ENCODE measurements at regions not wholly inside any gene's neighbourhood (a gene's known extent, or its start where the extent isn't known, plus 50 kb on each side); places are given as distances from the start of the nearest gene placed in this dataset.

DNA sequence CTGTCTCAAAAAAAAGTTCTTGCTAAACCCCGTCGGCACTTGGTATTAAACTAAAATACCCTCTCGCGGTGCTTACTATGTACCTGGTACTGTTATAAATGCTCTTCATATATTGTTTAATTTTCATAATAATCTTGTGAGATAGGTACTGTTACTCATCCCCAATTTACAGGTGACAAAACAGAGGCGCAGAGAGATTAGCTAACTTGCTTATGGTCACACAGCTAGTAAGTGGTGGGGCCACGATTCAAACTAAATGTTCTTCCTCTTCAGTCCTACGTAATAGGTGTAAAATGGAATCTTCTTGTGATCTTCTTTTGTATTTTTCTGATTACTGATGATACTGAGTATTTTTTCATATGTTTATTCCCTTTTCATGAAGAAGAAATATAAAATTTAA, 51.3 kb downstream of the TET3 start:
- Histone ChIP-seq H3K36me3 (no peaks in the 10 kb centered on the region), H3K4me1 (peaks cover 0 to 45% (median 24%) of the 10 kb centered on the region in 4 donors), H3K27ac (no peak overlapping the region), H3K27me3 (no peaks in the 10 kb centered on the region), H3K4me3 (no peak overlapping the region), H3K9me3 (no peaks in the 10 kb centered on the region)
- DNase-seq (ENCODE audit: low spot score in 2 of 2) = no peak
- no peak for TF ChIP-seq EP300 (IDR thresholded peaks at IDR 0.05)
- TF ChIP-seq POLR2A (IDR thresholded peaks at IDR 0.05) = no peak
- TF ChIP-seq, protein P1, sequence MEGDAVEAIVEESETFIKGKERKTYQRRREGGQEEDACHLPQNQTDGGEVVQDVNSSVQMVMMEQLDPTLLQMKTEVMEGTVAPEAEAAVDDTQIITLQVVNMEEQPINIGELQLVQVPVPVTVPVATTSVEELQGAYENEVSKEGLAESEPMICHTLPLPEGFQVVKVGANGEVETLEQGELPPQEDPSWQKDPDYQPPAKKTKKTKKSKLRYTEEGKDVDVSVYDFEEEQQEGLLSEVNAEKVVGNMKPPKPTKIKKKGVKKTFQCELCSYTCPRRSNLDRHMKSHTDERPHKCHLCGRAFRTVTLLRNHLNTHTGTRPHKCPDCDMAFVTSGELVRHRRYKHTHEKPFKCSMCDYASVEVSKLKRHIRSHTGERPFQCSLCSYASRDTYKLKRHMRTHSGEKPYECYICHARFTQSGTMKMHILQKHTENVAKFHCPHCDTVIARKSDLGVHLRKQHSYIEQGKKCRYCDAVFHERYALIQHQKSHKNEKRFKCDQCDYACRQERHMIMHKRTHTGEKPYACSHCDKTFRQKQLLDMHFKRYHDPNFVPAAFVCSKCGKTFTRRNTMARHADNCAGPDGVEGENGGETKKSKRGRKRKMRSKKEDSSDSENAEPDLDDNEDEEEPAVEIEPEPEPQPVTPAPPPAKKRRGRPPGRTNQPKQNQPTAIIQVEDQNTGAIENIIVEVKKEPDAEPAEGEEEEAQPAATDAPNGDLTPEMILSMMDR (IDR thresholded peaks at IDR 0.05) = no peak
- WGBS, 2 donors = 91 to 94% methylated on average over 7 of the region's 7 CpGs

DNA sequence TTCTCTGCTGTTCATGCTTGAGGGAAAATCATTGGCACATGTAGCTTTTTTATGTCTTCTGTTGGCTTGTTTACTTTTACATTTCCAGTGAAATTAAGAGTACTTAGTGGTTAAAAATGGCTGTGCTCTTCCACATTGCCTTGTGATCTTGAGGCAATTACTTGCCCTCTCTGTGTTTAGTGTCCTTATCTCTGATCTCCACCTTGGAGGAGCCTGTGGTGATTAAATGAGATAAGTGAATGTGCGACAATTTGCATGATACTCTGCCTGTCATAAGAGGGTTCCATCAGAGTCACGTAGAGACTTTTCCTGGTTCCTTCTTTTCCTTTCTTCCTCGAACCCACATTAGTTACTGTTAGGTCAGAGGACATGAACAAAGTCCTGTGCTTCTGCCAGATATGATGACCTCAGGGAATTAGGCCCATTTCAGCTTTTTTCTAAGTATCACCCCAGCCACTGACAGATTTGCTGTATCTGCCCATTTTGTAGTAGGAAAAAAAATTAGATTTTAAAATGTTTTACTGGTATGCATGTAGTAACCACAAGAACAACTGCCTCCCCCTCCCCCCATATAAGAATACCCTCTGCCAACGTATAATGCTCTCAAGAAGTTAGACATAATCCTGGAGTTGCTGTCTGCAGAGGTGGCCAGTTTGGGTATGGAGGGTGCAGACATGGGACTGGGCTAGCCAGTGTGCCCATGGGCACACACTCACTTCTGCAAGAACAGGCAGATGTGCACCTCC, 51.9 kb downstream of the TET3 start:
- H3K9me3 ChIP-seq = no peaks in the 10 kb centered on the region
- no peaks in the 10 kb centered on the region for H3K36me3 ChIP-seq
- H3K4me1 ChIP-seq = peaks cover 0 to 40% (median 21%) of the 10 kb centered on the region in 4 donors
- H3K27ac ChIP-seq = no peak overlapping the region
- TF ChIP-seq EP300 (IDR thresholded peaks at IDR 0.05) = no peak
- TF ChIP-seq POLR2A (IDR thresholded peaks at IDR 0.05) = no peak
- TF ChIP-seq, protein P1 (IDR thresholded peaks at IDR 0.05) = no peak
- H3K4me3 ChIP-seq = no peak overlapping the region
- no peak for DNase-seq (ENCODE audit: low spot score in 2 of 2)
- no peaks in the 10 kb centered on the region for H3K27me3 ChIP-seq
- WGBS, 2 donors = 62 to 63% methylated on average over 4 of the region's 4 CpGs

DNA sequence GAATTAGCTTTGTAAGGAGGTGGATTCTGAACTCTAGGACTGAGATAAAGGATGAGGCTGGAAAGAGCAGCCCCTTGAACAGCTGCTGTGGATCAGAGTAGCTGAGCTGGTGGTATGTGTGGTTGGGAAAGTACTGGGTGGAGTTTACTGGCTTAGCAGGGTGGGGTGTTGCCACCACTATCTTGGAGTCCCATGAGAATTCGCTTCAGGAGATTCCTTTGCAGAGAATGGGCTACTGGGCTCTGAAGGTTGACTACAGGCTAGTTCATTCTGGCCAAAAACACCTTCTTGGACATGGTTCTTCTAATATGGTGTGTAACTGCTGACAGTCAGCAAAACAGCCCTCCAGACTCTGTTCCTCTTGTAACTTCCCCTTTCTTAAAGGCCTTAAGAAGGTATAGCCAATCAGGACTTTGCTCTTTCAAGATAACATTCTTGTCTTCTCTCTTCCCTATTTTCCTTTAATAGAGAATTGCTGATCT, 52.7 kb downstream of the TET3 start:
- WGBS, 2 donors = 76 to 94% methylated on average over 1 of the region's 1 CpG
- no peak for DNase-seq (ENCODE audit: low spot score in 2 of 2)

DNA sequence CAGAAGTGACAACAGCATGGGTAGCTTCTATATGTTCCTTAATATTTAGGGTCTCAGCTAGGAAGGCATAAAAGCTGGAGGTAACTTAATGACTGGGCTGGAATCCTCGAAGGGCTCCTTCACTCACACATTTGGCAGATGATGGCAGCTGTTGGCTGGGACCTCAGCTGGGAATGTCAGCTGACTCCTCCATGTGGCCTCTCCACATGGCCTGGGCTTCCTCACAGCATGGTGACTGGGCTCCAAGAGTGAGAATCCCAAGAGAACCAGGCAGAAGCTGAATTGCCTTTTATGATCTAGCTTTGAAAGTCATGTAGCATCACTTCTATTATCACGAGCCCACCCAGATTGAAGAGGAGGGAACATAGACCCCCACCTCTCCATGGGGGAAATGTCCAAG, 54.9 kb downstream of the TET3 start:
- Histone ChIP-seq H3K27ac (no peak overlapping the region), H3K4me1 (peaks cover 0 to 29% (median 6%) of the 10 kb centered on the region in 4 donors), H3K27me3 (no peaks in the 10 kb centered on the region), H3K36me3 (no peaks in the 10 kb centered on the region), H3K9me3 (no peaks in the 10 kb centered on the region), H3K4me3 (no peak overlapping the region)
- WGBS, 2 donors = 84 to 96% methylated on average over 2 of the region's 2 CpGs
- TF ChIP-seq EP300 (IDR thresholded peaks at IDR 0.05) = no peak
- no peak for TF ChIP-seq POLR2A (IDR thresholded peaks at IDR 0.05)
- TF ChIP-seq, protein P1 (IDR thresholded peaks at IDR 0.05) = no peak
- no peak for DNase-seq (ENCODE audit: low spot score in 2 of 2)

More for the DNA sequence above, 52.7 kb downstream of the TET3 start:
- H3K27ac ChIP-seq = peak overlapping the region in 1 of 4 donors; percentile 1
- TF ChIP-seq, protein P1 (IDR thresholded peaks at IDR 0.05) = no peak
- peak in 1 of 2 donors; percentile 45 for TF ChIP-seq EP300 (IDR thresholded peaks at IDR 0.05)
- H3K4me1 ChIP-seq = peaks cover 0 to 34% (median 14%) of the 10 kb centered on the region in 4 donors
- H3K27me3 ChIP-seq = no peaks in the 10 kb centered on the region
- no peak overlapping the region for H3K4me3 ChIP-seq
- no peaks in the 10 kb centered on the region for H3K9me3 ChIP-seq
- no peaks in the 10 kb centered on the region for H3K36me3 ChIP-seq

DNA sequence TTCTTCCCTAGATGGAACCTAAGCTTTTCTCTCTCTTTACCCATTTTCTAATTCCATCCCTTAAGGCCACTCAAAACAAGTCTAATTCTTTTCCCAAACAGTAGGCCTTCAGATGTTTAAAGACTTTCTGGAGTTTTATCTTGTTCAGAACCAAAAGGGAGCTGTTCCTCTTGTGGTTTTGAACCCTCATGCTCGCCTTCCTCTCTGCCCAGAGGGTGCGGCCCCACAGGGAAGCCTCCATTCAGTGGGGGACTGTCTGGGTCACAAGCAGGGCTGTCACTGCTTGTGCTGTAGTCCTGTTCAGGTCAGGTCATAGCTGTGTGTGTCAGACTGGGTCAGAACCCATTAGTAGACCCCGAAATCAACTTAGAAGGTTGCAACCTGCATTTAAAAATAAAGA, 56.5 kb downstream of the TET3 start:
- H3K27me3 ChIP-seq = no peaks in the 10 kb centered on the region
- TF ChIP-seq EP300 (IDR thresholded peaks at IDR 0.05) (no peak), POLR2A (IDR thresholded peaks at IDR 0.05) (no peak)
- TF ChIP-seq, protein P1 (IDR thresholded peaks at IDR 0.05) = no peak

More for the DNA sequence above, 56.5 kb downstream of the TET3 start:
- Histone ChIP-seq H3K4me1 (peaks cover 0 to 29% (median 6%) of the 10 kb centered on the region in 4 donors), H3K27ac (no peak overlapping the region), H3K4me3 (no peak overlapping the region), H3K36me3 (peaks cover 0 to 3% (median 0%) of the 10 kb centered on the region in 3 donors), H3K9me3 (no peaks in the 10 kb centered on the region)
- no peak for DNase-seq (ENCODE audit: low spot score in 2 of 2)
- 84 to 88% methylated on average over 3 of the region's 3 CpGs for WGBS, 2 donors
